Activated CD4-positive, alpha-beta T cell treated with anti-CD3 and anti-CD28 coated beads, Interleukin-2, amount 50 U/mL, for 48 hours (primary cell): ENCODE measurements at regions not wholly inside any gene's neighbourhood (a gene's known extent, or its start where the extent isn't known, plus 50 kb on each side); places are given as distances from the start of the nearest gene placed in this dataset.
"Not testable (repeated sequence)": the region's sequence is repeated elsewhere in the genome, so short reads cannot be mapped to it uniquely, and the experiment has no call there.

Experiments used
- DNase-seq, 2 experiments: peaks; one replicate each; pipeline ENCODE4 v3.0.0-alpha.2; 2020

DNA sequence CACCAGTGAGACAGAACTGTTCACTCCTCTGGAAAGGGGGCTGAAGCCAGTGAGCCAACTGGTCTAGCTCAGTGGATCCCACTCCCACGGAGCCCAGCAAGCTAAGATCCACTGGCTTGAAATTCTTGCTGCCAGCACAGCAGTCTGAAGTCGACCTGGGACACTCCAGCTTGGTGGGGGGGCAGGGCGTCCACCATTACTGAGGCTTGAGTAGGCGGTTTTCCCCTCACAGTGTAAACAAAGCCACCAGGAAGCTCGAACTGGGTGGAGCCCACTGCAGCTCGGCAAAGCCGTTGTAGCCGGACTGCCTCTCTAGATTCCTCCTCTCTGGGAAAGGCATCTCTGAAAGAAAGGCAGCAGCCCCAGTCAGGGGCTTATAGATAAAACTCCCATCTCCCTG is 52.3 kb upstream of the BBX start:
- not testable (repeated sequence) for DNase-seq
